ENCODE measurements at regions not wholly inside any gene's neighbourhood (a gene's known extent, or its start where the extent isn't known, plus 50 kb on each side); places are given as distances from the start of the nearest gene placed in this dataset.

- TF ChIP-seq CTCF (IDR thresholded peaks at IDR 0.05) (no peak), POLR2A (IDR thresholded peaks at IDR 0.05) (no peak)
These were observed 463.9 kb downstream of the STK39 start for GRCh38 chr2:167783261-167784083.
